Neural cell (in vitro differentiated cells): ENCODE measurements at regions not wholly inside any gene's neighbourhood (a gene's known extent, or its start where the extent isn't known, plus 50 kb on each side); places are given as distances from the start of the nearest gene placed in this dataset.

ENCODE experiments used
- H2AFZ ChIP-seq: fragments of 200-600, 300-800 bp; sonication (generic), shearing (Covaris generic); 2 replicates; pipeline ENCODE4 v1.6.0; 2014; ENCODE audit warnings: low read depth, mild to moderate bottlenecking, antibody characterized with exemption, low read length, moderate library complexity
- H3F3A ChIP-seq: fragments of 200-600 bp; shearing (Covaris generic); 2 replicates; pipeline ENCODE4 v1.6.1; 2016; ENCODE audit warnings: mild to moderate bottlenecking, moderate library complexity, mixed read lengths, antibody characterized with exemption, low read length; ENCODE audit not compliant: insufficient read depth, poor library complexity, severe bottlenecking
- H3K27ac ChIP-seq: fragments of 200-600, 300-800 bp; sonication (generic), shearing (Covaris generic); 2 replicates; pipeline ENCODE4 v1.5.1; 2014; ENCODE audit warnings: mild to moderate bottlenecking, low read length, moderate library complexity
- H3K27me3 ChIP-seq: fragments of 300-800, 200-600 bp; sonication (generic), shearing (Covaris generic); 2 replicates; pipeline ENCODE4 v1.6.0; 2014; ENCODE audit warnings: mild to moderate bottlenecking, low read depth, low read length, moderate library complexity; ENCODE audit not compliant: insufficient read depth
- H3K36me3 ChIP-seq: fragments of 300-800, 200-600 bp; sonication (generic), shearing (Covaris generic); 2 replicates; pipeline ENCODE4 v1.5.1; 2014; ENCODE audit warnings: mild to moderate bottlenecking, antibody characterized with exemption, low read length, moderate library complexity; ENCODE audit not compliant: insufficient read depth
- H3K4me2 ChIP-seq: fragments of 300-800, 200-600 bp; sonication (generic), shearing (Covaris generic); 2 replicates; pipeline ENCODE4 v1.6.0; 2014; ENCODE audit warnings: mild to moderate bottlenecking, low read length
- H3K4me3 ChIP-seq: fragments of 300-800, 200-600 bp; sonication (generic), shearing (Covaris generic); 2 replicates; pipeline ENCODE4 v1.5.1; 2014; ENCODE audit warnings: mild to moderate bottlenecking, low read length, moderate library complexity
- H3K79me2 ChIP-seq: fragments of 200-600 bp; shearing (Covaris generic); replicated peaks from 2 replicates; pipeline ENCODE4 v1.6.0; 2014; ENCODE audit warnings: mild to moderate bottlenecking, low read length, moderate library complexity; ENCODE audit not compliant: insufficient read depth
- H3K9ac ChIP-seq: fragments of 300-800, 200-600 bp; sonication (generic), shearing (Covaris generic); 2 replicates; pipeline ENCODE4 v1.6.1; 2016; ENCODE audit warnings: mild to moderate bottlenecking, low read length, mixed read lengths
- H3K9me2 ChIP-seq: fragments of 200-600 bp; shearing (Covaris generic); 2 replicates; pipeline ENCODE4 v1.6.1; 2016; ENCODE audit warnings: mild to moderate bottlenecking, low read length, mixed read lengths; ENCODE audit not compliant: insufficient read depth
- H3K9me3 ChIP-seq: fragments of 200-600, 300-800 bp; sonication (generic), shearing (Covaris generic); 2 replicates; pipeline ENCODE4 v1.6.1; 2016; ENCODE audit warnings: mild to moderate bottlenecking, mixed run types, low read length, moderate library complexity, mixed read lengths
- H4K20me1 ChIP-seq: fragments of 200-600 bp; shearing (Covaris generic); 2 replicates; pipeline ENCODE4 v1.6.1; 2016; ENCODE audit warnings: mild to moderate bottlenecking, mixed run types; ENCODE audit not compliant: insufficient read depth
- EP300 ChIP-seq: fragments of 450-650 bp; conservative IDR thresholded peaks from 2 replicates; pipeline ENCODE4 v1.6.1; 2014; ENCODE audit warnings: antibody characterized with exemption, mild to moderate bottlenecking, moderate library complexity; ENCODE audit not compliant: poor library complexity, severe bottlenecking
- EZH2 ChIP-seq: fragments of 200-600, 300-800 bp; shearing (Covaris generic), sonication (generic); IDR thresholded peaks from 2 replicates; pipeline ENCODE4 v1.6.1; 2014; ENCODE audit warnings: antibody characterized with exemption, low read length, borderline replicate concordance, mild to moderate bottlenecking; ENCODE audit not compliant: insufficient read depth, poor library complexity, severe bottlenecking
- MXI1 ChIP-seq: fragments of 450-650 bp; conservative IDR thresholded peaks from 2 replicates; pipeline ENCODE4 v1.6.1; 2014; ENCODE audit warnings: antibody characterized with exemption, mild to moderate bottlenecking; ENCODE audit not compliant: poor library complexity, severe bottlenecking
- POLR2AphosphoS5 ChIP-seq: IDR thresholded peaks from 2 replicates; pipeline ENCODE4 v1.6.1; 2012
- RAD21 ChIP-seq: fragments of 450-650 bp; conservative IDR thresholded peaks from 2 replicates; pipeline ENCODE4 v1.6.1; 2014; ENCODE audit warnings: antibody characterized with exemption, mild to moderate bottlenecking, moderate library complexity
- SMC3 ChIP-seq: fragments of 450-650 bp; conservative IDR thresholded peaks from 2 replicates; pipeline ENCODE4 v1.6.1; 2014; ENCODE audit warnings: antibody characterized with exemption, mild to moderate bottlenecking, moderate library complexity; ENCODE audit not compliant: poor library complexity
- TAF1 ChIP-seq: IDR thresholded peaks from 2 replicates; pipeline ENCODE4 v1.6.1; 2012; ENCODE audit warnings: low read depth
- TF ChIP-seq, protein P1 (sequence below): fragments of 450-650 bp; IDR thresholded peaks from 2 replicates; pipeline ENCODE4 v1.5.1; 2014; ENCODE audit warnings: antibody characterized with exemption, mild to moderate bottlenecking, moderate library complexity; ENCODE audit not compliant: poor library complexity, severe bottlenecking
- TF ChIP-seq, protein P2 (sequence below): IDR thresholded peaks from 2 replicates; pipeline ENCODE4 v1.6.1; 2012; ENCODE audit warnings: borderline replicate concordance

DNA sequence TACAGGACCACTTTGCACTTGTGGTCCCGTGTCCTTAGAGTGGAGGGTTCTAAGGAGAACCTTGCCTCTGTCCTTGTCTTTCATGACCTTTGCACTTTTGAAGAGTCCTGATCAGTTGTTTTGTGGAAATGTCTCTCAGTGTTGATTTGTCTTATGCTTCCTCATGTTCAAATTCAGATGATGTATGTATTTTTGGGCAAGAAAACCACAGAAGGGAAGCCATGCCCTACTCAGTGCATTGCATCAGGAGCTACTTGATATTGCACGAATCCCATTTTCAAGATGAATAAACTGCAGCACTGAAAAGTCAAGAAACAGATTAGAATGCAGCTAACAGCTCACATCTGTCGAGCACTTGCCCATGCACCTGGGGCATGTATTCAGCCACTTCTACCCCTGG, 152.2 kb downstream of the INHBB start:
- Histone ChIP-seq H3K9ac (no peak overlapping the region), H3K27me3 (no peaks in the 10 kb centered on the region), H3K4me3 (no peak overlapping the region), H2AFZ (no peak overlapping the region), H3K27ac (no peak overlapping the region), H4K20me1 (no peaks in the 10 kb centered on the region), H3K9me2 (no peaks in the 10 kb centered on the region), H3K36me3 (no peaks in the 10 kb centered on the region), H3K9me3 (no peaks in the 10 kb centered on the region), H3K4me2 (no peak overlapping the region), H3K79me2 (no peaks in the 10 kb centered on the region), H3F3A (no peaks in the 10 kb centered on the region)
- TF ChIP-seq MXI1: no peak

DNA sequence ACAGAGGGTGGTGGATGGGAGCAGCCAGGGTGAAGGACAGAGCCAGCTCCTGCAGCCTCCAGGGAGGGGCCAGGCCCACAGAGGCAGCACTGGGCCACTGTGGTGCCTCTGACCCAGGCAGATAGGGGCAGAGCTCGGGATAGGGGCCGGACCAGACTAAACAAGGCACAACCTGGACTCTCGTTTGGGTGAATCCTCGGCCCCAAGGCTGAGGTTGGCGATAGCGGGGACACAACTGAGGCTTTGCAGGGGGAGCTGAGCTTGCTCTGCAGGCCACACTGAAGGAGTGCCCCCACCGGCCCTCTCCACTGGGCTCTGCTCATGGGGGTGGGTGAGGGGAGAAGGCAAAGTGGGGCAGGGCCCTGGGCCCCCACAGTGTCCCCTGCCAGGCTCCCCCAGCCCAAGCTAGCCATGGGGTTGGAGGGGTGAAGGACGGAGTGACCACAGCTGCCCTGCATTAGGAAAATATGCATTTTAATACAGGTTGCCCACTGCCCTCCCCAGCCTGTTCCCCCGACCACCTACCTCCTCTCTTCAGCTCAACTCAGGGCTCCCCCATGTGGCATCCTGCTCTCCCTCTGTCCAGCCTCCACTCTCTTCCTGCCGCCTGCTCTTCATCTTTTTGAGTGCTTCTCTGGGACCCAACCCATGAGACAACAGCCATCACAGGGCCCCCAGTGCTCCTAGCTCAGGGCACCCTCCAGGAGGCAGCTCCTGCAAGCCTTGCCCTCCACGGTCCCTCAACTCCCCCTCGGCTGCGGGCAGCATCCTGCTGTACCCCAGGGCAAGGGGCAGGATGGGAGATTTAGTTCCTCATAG, 152.8 kb downstream of the INHBB start:
- no peaks in the 10 kb centered on the region for H4K20me1 ChIP-seq
- H3F3A ChIP-seq: no peaks in the 10 kb centered on the region
- no peaks in the 10 kb centered on the region for H3K9me3 ChIP-seq
- no peaks in the 10 kb centered on the region for H3K9me2 ChIP-seq
- H3K36me3 ChIP-seq: no peaks in the 10 kb centered on the region
- H3K27ac ChIP-seq: no peak overlapping the region
- H3K4me2 ChIP-seq: no peak overlapping the region
- H2AFZ ChIP-seq: no peak overlapping the region
- no peaks in the 10 kb centered on the region for H3K27me3 ChIP-seq
- no peaks in the 10 kb centered on the region for H3K79me2 ChIP-seq
- no peak overlapping the region for H3K9ac ChIP-seq
- H3K4me3 ChIP-seq: no peak overlapping the region
- TF ChIP-seq, protein P1, sequence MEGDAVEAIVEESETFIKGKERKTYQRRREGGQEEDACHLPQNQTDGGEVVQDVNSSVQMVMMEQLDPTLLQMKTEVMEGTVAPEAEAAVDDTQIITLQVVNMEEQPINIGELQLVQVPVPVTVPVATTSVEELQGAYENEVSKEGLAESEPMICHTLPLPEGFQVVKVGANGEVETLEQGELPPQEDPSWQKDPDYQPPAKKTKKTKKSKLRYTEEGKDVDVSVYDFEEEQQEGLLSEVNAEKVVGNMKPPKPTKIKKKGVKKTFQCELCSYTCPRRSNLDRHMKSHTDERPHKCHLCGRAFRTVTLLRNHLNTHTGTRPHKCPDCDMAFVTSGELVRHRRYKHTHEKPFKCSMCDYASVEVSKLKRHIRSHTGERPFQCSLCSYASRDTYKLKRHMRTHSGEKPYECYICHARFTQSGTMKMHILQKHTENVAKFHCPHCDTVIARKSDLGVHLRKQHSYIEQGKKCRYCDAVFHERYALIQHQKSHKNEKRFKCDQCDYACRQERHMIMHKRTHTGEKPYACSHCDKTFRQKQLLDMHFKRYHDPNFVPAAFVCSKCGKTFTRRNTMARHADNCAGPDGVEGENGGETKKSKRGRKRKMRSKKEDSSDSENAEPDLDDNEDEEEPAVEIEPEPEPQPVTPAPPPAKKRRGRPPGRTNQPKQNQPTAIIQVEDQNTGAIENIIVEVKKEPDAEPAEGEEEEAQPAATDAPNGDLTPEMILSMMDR: no peak
- TF ChIP-seq POLR2AphosphoS5 (no peak), EP300 (no peak), SMC3 (no peak), MXI1 (no peak), TAF1 (no peak), EZH2 (no peak), RAD21 (no peak)
- TF ChIP-seq, protein P2, sequence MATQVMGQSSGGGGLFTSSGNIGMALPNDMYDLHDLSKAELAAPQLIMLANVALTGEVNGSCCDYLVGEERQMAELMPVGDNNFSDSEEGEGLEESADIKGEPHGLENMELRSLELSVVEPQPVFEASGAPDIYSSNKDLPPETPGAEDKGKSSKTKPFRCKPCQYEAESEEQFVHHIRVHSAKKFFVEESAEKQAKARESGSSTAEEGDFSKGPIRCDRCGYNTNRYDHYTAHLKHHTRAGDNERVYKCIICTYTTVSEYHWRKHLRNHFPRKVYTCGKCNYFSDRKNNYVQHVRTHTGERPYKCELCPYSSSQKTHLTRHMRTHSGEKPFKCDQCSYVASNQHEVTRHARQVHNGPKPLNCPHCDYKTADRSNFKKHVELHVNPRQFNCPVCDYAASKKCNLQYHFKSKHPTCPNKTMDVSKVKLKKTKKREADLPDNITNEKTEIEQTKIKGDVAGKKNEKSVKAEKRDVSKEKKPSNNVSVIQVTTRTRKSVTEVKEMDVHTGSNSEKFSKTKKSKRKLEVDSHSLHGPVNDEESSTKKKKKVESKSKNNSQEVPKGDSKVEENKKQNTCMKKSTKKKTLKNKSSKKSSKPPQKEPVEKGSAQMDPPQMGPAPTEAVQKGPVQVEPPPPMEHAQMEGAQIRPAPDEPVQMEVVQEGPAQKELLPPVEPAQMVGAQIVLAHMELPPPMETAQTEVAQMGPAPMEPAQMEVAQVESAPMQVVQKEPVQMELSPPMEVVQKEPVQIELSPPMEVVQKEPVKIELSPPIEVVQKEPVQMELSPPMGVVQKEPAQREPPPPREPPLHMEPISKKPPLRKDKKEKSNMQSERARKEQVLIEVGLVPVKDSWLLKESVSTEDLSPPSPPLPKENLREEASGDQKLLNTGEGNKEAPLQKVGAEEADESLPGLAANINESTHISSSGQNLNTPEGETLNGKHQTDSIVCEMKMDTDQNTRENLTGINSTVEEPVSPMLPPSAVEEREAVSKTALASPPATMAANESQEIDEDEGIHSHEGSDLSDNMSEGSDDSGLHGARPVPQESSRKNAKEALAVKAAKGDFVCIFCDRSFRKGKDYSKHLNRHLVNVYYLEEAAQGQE: no peak
